ENCODE measurements at regions not wholly inside any gene's neighbourhood (a gene's known extent, or its start where the extent isn't known, plus 50 kb on each side); places are given as distances from the start of the nearest gene placed in this dataset.
A peak's percentile ranks its signal among the peaks of the same experiment; 100 is the strongest.

- Histone ChIP-seq H3K36me3 (no peaks in the 10 kb centered on the region), H3K9me3 (no peaks in the 10 kb centered on the region), H3K4me3 (no peak overlapping the region), H3K27ac (no peak overlapping the region), H3K4me1 (peaks cover 0 to 10% (median 0%) of the 10 kb centered on the region in 9 donors), H3K27me3 (peaks cover 0 to 3% (median 0%) of the 10 kb centered on the region in 7 donors)
- ATAC-seq (no peak), DNase-seq (no peak)
- 63 to 82% methylated on average over 3 of the region's 3 CpGs for WGBS, 2 donors
- TF ChIP-seq CTCF (IDR thresholded peaks at IDR 0.05): no peak
- intact Hi-C loops (cut with DNase I): no loop called here
Measured at GRCh38 chr13:105921711-105922110, 613.8 kb downstream of the EFNB2 start.

GRCh38 chr13:105920370-105920769 is 615.1 kb downstream of the EFNB2 start:
- WGBS, 2 donors: 78 to 81% methylated on average over 4 of the region's 4 CpGs
- intact Hi-C loops (cut with DNase I): no loop called here
- Histone ChIP-seq H3K36me3 (no peaks in the 10 kb centered on the region), H3K4me3 (no peak overlapping the region), H3K27me3 (peaks cover 0 to 3% (median 0%) of the 10 kb centered on the region in 7 donors), H3K9me3 (no peaks in the 10 kb centered on the region), H3K27ac (no peak overlapping the region), H3K4me1 (peaks cover 0 to 10% (median 0%) of the 10 kb centered on the region in 9 donors)
- ATAC-seq (no peak), DNase-seq (no peak)
- no peak for TF ChIP-seq CTCF (IDR thresholded peaks at IDR 0.05)

DNA sequence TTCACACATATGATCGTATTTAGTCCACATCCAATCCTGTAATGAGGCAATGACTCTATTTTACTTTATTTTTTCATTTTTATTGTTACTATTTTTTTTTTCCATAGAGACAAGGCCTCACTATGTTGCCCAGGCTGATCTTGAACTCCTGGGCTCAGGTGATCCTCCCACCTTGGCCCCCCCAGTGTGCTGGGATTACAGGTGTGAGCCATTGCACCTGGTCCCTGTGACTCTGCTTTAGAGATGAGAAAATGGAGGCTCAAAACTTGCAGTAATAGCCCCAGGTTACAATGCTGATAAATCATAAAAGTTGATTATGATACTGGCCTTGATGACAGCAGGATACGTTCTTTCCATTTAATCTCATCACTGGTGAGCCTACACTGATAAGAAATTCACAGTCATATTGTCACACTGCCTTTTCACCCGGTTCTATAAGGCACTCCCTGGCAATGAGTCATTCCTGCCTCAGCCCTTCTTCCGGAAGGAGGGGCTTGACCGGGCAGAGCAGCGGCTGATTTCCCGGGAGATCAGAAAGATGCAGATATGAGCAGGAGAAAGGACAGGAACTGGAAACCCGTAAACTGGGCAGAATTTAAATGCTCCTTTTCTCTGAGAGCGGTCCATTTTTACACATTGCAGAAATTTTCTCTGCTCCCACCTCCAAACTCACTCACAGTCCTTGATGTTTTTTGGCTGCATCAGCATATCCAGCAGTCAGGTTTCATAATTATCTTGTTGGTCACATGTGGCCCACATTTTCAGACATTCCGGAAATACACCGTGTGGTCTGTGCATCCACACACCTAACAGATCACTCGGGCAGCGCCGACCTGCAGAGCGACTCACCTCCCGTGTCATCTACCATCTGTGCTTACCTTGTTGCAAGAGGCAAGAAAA is 616.4 kb downstream of the EFNB2 start:
- Histone ChIP-seq H3K9me3 (no peaks in the 10 kb centered on the region), H3K36me3 (no peaks in the 10 kb centered on the region), H3K4me1 (peaks cover 0 to 22% (median 5%) of the 10 kb centered on the region in 9 donors), H3K27ac (no peak overlapping the region), H3K27me3 (peaks cover 0 to 3% (median 0%) of the 10 kb centered on the region in 7 donors), H3K4me3 (no peak overlapping the region)
- WGBS, 2 donors: 57 to 63% methylated on average over 16 of the region's 16 CpGs
- TF ChIP-seq CTCF (IDR thresholded peaks at IDR 0.05): no peak
- ATAC-seq (peak in 3 of 8 donors; percentile 53 to 82 (median 59)), DNase-seq (no peak)
- intact Hi-C loops (cut with DNase I): loop anchor here in 1 of 10 donors (10.0 kb wide), 1 partner anchor 56 kb away; no protein-coding TSS in a partner anchor

DNA sequence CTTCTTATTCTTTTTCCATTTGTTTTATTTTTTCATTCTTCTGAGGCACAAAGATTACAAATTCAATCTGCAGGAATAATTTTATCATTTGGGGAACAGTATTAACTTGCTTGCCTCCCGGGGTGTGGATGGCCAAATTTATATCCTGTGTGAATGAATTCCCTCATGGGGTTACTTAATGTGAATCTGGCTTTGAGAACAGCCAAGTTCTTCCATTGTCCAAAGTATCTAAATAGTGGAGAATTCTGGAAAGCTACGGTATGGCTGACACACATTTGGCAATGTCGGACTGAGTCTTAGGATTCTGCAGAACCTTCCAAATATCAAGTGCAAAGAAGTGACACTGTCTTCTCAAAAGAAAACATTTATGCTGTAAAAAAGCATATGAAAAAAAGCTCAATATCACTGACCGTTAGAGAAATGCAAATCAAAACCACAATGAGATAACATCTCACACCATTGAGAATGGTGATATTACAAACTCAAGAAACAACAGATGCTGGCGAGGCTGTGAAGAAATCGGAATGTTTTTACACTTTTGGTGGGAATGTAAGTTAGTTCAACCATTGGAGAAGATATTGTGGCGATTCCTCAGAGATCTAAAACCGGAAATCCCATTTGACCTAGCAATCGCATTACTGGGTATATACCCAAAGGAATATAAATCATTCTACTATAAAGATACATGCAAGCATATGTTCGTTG is 620.2 kb downstream of the EFNB2 start:
- Histone ChIP-seq H3K4me3 (no peak overlapping the region), H3K27me3 (peaks cover 0 to 3% (median 0%) of the 10 kb centered on the region in 7 donors), H3K4me1 (peaks cover 0 to 23% (median 5%) of the 10 kb centered on the region in 9 donors), H3K36me3 (no peaks in the 10 kb centered on the region), H3K27ac (peak overlapping the region in 1 of 10 donors; percentile 7), H3K9me3 (no peaks in the 10 kb centered on the region)
- ATAC-seq: no peak
- TF ChIP-seq CTCF (IDR thresholded peaks at IDR 0.05): no peak
- DNase-seq: no peak
- 73 to 74% methylated on average over 10 of the region's 10 CpGs for WGBS, 2 donors
- intact Hi-C loops (cut with DNase I): loop anchor here in 1 of 10 donors (10.0 kb wide), 1 partner anchor 60 kb away; no protein-coding TSS in a partner anchor
